ENCODE measurements at regions not wholly inside any gene's neighbourhood (a gene's known extent, or its start where the extent isn't known, plus 50 kb on each side); places are given as distances from the start of the nearest gene placed in this dataset.
A peak's percentile ranks its signal among the peaks of the same experiment; 100 is the strongest.

- no peak for DNase-seq
- H3K27me3 ChIP-seq (ENCODE audit: insufficient read depth, low read length): no peaks in the 10 kb centered on the region
- no peak overlapping the region for H3K23ac ChIP-seq (ENCODE audit: low read length)
- H3K4me2 ChIP-seq (ENCODE audit: low read length): no peak overlapping the region
- no CpG with 5 or more reads among the region's 5 CpGs for WGBS (ENCODE audit: extremely low coverage, insufficient coverage, insufficient read length)
- H3K14ac ChIP-seq (ENCODE audit: low read length): no peak overlapping the region
- no peak overlapping the region for H4K12ac ChIP-seq (ENCODE audit: low read depth, low read length)
- H3K9ac ChIP-seq (ENCODE audit: low read length): no peak overlapping the region
- H3K4ac ChIP-seq (ENCODE audit: low read depth, low read length): no peak overlapping the region
- no peak overlapping the region for H4K91ac ChIP-seq (ENCODE audit: low read depth, low read length)
- no peaks in the 10 kb centered on the region for H3K4me1 ChIP-seq (ENCODE audit: control insufficient read depth in 1 of 2, insufficient read depth in 2 of 2, low read length in 2 of 2)
- no peak overlapping the region for H2BK5ac ChIP-seq (ENCODE audit: low read depth, low read length, poor library complexity)
- H2AK5ac ChIP-seq (ENCODE audit: low read length): no peak overlapping the region
- H3K36me3 ChIP-seq (ENCODE audit: control insufficient read depth in 1 of 2, insufficient read depth in 2 of 2, low read length in 2 of 2): no peaks in the 10 kb centered on the region
- no peak overlapping the region for H4K8ac ChIP-seq (ENCODE audit: low read depth, low read length)
- H3K79me1 ChIP-seq (ENCODE audit: low read length): no peaks in the 10 kb centered on the region
- no peaks in the 10 kb centered on the region for H3K79me2 ChIP-seq (ENCODE audit: control insufficient read depth, insufficient read depth, low read length, poor library complexity)
- no peaks in the 10 kb centered on the region for H3K9me3 ChIP-seq (ENCODE audit: insufficient read depth, low read depth, low read length)
- H2BK12ac ChIP-seq (ENCODE audit: low read length): no peak overlapping the region
- no peak overlapping the region for H3K4me3 ChIP-seq (ENCODE audit: low read depth, low read length)
- H2BK120ac ChIP-seq (ENCODE audit: insufficient read depth, low read length, poor library complexity): no peak overlapping the region
- H3K18ac ChIP-seq (ENCODE audit: low read length): no peak overlapping the region
- H2AFZ ChIP-seq (ENCODE audit: insufficient read depth, low read length, poor library complexity): no peak overlapping the region
- H3K27ac ChIP-seq (ENCODE audit: low read depth, low read length): no peak overlapping the region
Measured at GRCh38 chr5:13179407-13180087, 764.9 kb downstream of the DNAH5 start.

DNA sequence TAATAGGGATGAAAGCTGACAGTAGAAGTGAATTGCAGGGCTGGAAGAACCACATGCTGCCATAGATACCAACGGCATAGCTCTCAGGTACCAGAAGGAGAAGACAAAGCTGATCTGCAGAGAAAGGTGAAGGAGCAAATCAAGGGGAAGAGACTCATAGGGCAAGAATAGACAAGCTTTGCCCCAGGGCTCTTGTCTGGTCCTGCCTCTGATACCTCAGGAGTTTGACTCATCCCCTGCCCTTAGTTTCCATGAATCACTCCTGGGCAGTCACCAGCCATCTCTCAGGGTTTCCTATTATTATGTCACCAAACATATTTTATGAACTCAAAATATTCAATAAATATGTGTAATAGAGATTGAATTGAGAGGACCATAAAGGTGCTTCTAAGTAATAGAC lies 800.9 kb downstream of the DNAH5 start:
- peaks cover 0 to 3% of the 10 kb centered on the region in 2 experiments for H3K4me1 ChIP-seq (ENCODE audit: control insufficient read depth in 1 of 2, insufficient read depth in 2 of 2, low read length in 2 of 2)
- no peak overlapping the region for H3K27ac ChIP-seq (ENCODE audit: low read depth, low read length)
- no peak overlapping the region for H3K9ac ChIP-seq (ENCODE audit: low read length)
- H4K12ac ChIP-seq (ENCODE audit: low read depth, low read length): no peak overlapping the region
- no peak overlapping the region for H3K4me3 ChIP-seq (ENCODE audit: low read depth, low read length)
- no peak overlapping the region for H4K8ac ChIP-seq (ENCODE audit: low read depth, low read length)
- H3K4ac ChIP-seq (ENCODE audit: low read depth, low read length): no peak overlapping the region
- H3K23ac ChIP-seq (ENCODE audit: low read length): no peak overlapping the region
- H3K79me1 ChIP-seq (ENCODE audit: low read length): no peaks in the 10 kb centered on the region
- H3K14ac ChIP-seq (ENCODE audit: low read length): no peak overlapping the region
- no peaks in the 10 kb centered on the region for H3K27me3 ChIP-seq (ENCODE audit: insufficient read depth, low read length)
- H2BK5ac ChIP-seq (ENCODE audit: low read depth, low read length, poor library complexity): no peak overlapping the region
- no CpG with 5 or more reads among the region's 1 CpG for WGBS (ENCODE audit: extremely low coverage, insufficient coverage, insufficient read length)
- DNase-seq: peak; percentile 30 to 55
- H4K91ac ChIP-seq (ENCODE audit: low read depth, low read length): no peak overlapping the region
- H2BK120ac ChIP-seq (ENCODE audit: insufficient read depth, low read length, poor library complexity): no peak overlapping the region
- no peaks in the 10 kb centered on the region for H3K79me2 ChIP-seq (ENCODE audit: control insufficient read depth, insufficient read depth, low read length, poor library complexity)
- H3K9me3 ChIP-seq (ENCODE audit: insufficient read depth, low read depth, low read length): no peaks in the 10 kb centered on the region
- H3K18ac ChIP-seq (ENCODE audit: low read length): no peak overlapping the region
- H2AK5ac ChIP-seq (ENCODE audit: low read length): no peak overlapping the region
- H3K36me3 ChIP-seq (ENCODE audit: control insufficient read depth in 1 of 2, insufficient read depth in 2 of 2, low read length in 2 of 2): no peaks in the 10 kb centered on the region
- H2BK12ac ChIP-seq (ENCODE audit: low read length): no peak overlapping the region
- H3K4me2 ChIP-seq (ENCODE audit: low read length): no peak overlapping the region
- no peak overlapping the region for H2AFZ ChIP-seq (ENCODE audit: insufficient read depth, low read length, poor library complexity)

- Histone ChIP-seq H3K4ac (ENCODE audit: low read depth, low read length) (no peak overlapping the region), H2BK120ac (ENCODE audit: insufficient read depth, low read length, poor library complexity) (no peak overlapping the region), H2BK5ac (ENCODE audit: low read depth, low read length, poor library complexity) (no peak overlapping the region), H3K27me3 (ENCODE audit: insufficient read depth, low read length) (no peaks in the 10 kb centered on the region), H3K27ac (ENCODE audit: low read depth, low read length) (no peak overlapping the region), H3K4me1 (ENCODE audit: control insufficient read depth in 1 of 2, insufficient read depth in 2 of 2, low read length in 2 of 2) (peaks cover 0 to 3% of the 10 kb centered on the region in 2 experiments), H3K23ac (ENCODE audit: low read length) (no peak overlapping the region), H3K9ac (ENCODE audit: low read length) (no peak overlapping the region), H3K4me3 (ENCODE audit: low read depth, low read length) (no peak overlapping the region), H2BK12ac (ENCODE audit: low read length) (no peak overlapping the region), H4K12ac (ENCODE audit: low read depth, low read length) (no peak overlapping the region), H2AK5ac (ENCODE audit: low read length) (no peak overlapping the region), H3K36me3 (ENCODE audit: control insufficient read depth in 1 of 2, insufficient read depth in 2 of 2, low read length in 2 of 2) (no peaks in the 10 kb centered on the region), H4K91ac (ENCODE audit: low read depth, low read length) (no peak overlapping the region), H4K8ac (ENCODE audit: low read depth, low read length) (no peak overlapping the region), H2AFZ (ENCODE audit: insufficient read depth, low read length, poor library complexity) (no peak overlapping the region), H3K79me2 (ENCODE audit: control insufficient read depth, insufficient read depth, low read length, poor library complexity) (no peaks in the 10 kb centered on the region), H3K18ac (ENCODE audit: low read length) (no peak overlapping the region), H3K14ac (ENCODE audit: low read length) (no peak overlapping the region), H3K79me1 (ENCODE audit: low read length) (no peaks in the 10 kb centered on the region), H3K9me3 (ENCODE audit: insufficient read depth, low read depth, low read length) (no peaks in the 10 kb centered on the region), H3K4me2 (ENCODE audit: low read length) (no peak overlapping the region)
- DNase-seq: no peak
Measured at GRCh38 chr5:13143214-13143613, 801.3 kb downstream of the DNAH5 start.

- H3K9ac ChIP-seq (ENCODE audit: low read length): no peak overlapping the region
- no peak overlapping the region for H3K23ac ChIP-seq (ENCODE audit: low read length)
- no CpG with 5 or more reads among the region's 2 CpGs for WGBS (ENCODE audit: extremely low coverage, insufficient coverage, insufficient read length)
- no peak overlapping the region for H2BK120ac ChIP-seq (ENCODE audit: insufficient read depth, low read length, poor library complexity)
- H3K4ac ChIP-seq (ENCODE audit: low read depth, low read length): no peak overlapping the region
- no peak overlapping the region for H4K91ac ChIP-seq (ENCODE audit: low read depth, low read length)
- no peak overlapping the region for H2AK5ac ChIP-seq (ENCODE audit: low read length)
- H3K18ac ChIP-seq (ENCODE audit: low read length): no peak overlapping the region
- no peak overlapping the region for H3K4me3 ChIP-seq (ENCODE audit: low read depth, low read length)
- H3K4me1 ChIP-seq (ENCODE audit: control insufficient read depth in 1 of 2, insufficient read depth in 2 of 2, low read length in 2 of 2): no peaks in the 10 kb centered on the region
- DNase-seq: no peak
- no peak overlapping the region for H3K4me2 ChIP-seq (ENCODE audit: low read length)
- no peak overlapping the region for H4K8ac ChIP-seq (ENCODE audit: low read depth, low read length)
- H3K79me2 ChIP-seq (ENCODE audit: control insufficient read depth, insufficient read depth, low read length, poor library complexity): no peaks in the 10 kb centered on the region
- no peaks in the 10 kb centered on the region for H3K9me3 ChIP-seq (ENCODE audit: insufficient read depth, low read depth, low read length)
- H3K27ac ChIP-seq (ENCODE audit: low read depth, low read length): no peak overlapping the region
- H3K14ac ChIP-seq (ENCODE audit: low read length): no peak overlapping the region
- H4K12ac ChIP-seq (ENCODE audit: low read depth, low read length): no peak overlapping the region
- H2AFZ ChIP-seq (ENCODE audit: insufficient read depth, low read length, poor library complexity): no peak overlapping the region
- no peaks in the 10 kb centered on the region for H3K27me3 ChIP-seq (ENCODE audit: insufficient read depth, low read length)
- no peaks in the 10 kb centered on the region for H3K79me1 ChIP-seq (ENCODE audit: low read length)
- H2BK12ac ChIP-seq (ENCODE audit: low read length): no peak overlapping the region
- H2BK5ac ChIP-seq (ENCODE audit: low read depth, low read length, poor library complexity): no peak overlapping the region
- H3K36me3 ChIP-seq (ENCODE audit: control insufficient read depth in 1 of 2, insufficient read depth in 2 of 2, low read length in 2 of 2): no peaks in the 10 kb centered on the region
Measured at GRCh38 chr5:13133951-13134350, 810.5 kb downstream of the DNAH5 start.

Measured in trophoblast cell (in vitro differentiated cells and primary cell).